Glutamatergic neuron (in vitro differentiated cells): ENCODE measurements at regions not wholly inside any gene's neighbourhood (a gene's known extent, or its start where the extent isn't known, plus 50 kb on each side); places are given as distances from the start of the nearest gene placed in this dataset.
"Not testable (repeated sequence)": the region's sequence is repeated elsewhere in the genome, so short reads cannot be mapped to it uniquely, and the experiment has no call there.

Experiments
- DNase-seq: peaks from one replicate; pipeline ENCODE4 v3.0.0; 2022
- H3K27ac Mint-ChIP-seq: one replicate; pipeline ENCODE4 v1.8.0; 2020; ENCODE audit warnings: mild to moderate bottlenecking, mixed read lengths, inconsistent platforms; ENCODE audit not compliant: unreplicated experiment
- H3K27me3 Mint-ChIP-seq: one replicate; pipeline ENCODE4 v1.8.0; 2020; ENCODE audit warnings: mild to moderate bottlenecking, moderate library complexity, mixed read lengths, inconsistent platforms; ENCODE audit not compliant: unreplicated experiment
- H3K36me3 Mint-ChIP-seq: one replicate; pipeline ENCODE4 v1.8.0; 2020; ENCODE audit warnings: mild to moderate bottlenecking, mixed read lengths, inconsistent platforms; ENCODE audit not compliant: unreplicated experiment
- H3K4me1 Mint-ChIP-seq: one replicate; pipeline ENCODE4 v1.8.0; 2020; ENCODE audit warnings: mild to moderate bottlenecking, low read depth, mixed read lengths, inconsistent platforms; ENCODE audit not compliant: unreplicated experiment
- H3K4me3 Mint-ChIP-seq: one replicate; pipeline ENCODE4 v1.8.0; 2020; ENCODE audit warnings: mild to moderate bottlenecking, mixed read lengths, inconsistent platforms; ENCODE audit not compliant: unreplicated experiment
- H3K9me3 Mint-ChIP-seq: one replicate; pipeline ENCODE4 v1.8.0; 2020; ENCODE audit warnings: mild to moderate bottlenecking, moderate library complexity, mixed read lengths, inconsistent platforms; ENCODE audit not compliant: unreplicated experiment
- CTCF ChIP-seq: fragments of 200-600 bp; sonication (generic); IDR thresholded peaks from one replicate; pipeline ENCODE4 v1.5.0; 2021; ENCODE audit not compliant: partially characterized antibody, unreplicated experiment

DNA sequence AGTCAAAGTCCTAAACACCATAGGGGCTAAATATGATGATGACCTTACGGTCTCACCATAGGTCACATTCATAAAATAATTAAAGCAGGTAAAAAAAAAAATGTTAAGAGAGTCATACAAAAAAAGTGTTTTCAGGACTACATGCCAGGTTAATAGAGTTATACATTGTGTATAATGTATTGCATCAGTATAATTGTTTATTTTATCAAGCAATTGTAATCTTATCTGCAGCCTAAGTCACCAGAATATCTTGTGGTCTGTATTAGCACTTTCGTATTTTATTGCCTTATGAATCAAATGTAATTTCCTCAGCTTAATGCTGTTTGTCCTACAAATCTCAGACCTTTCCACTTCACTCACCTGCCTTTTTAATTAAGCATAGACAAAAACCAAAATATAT, 972.9 kb upstream of the PCDH20 start:
- H3K4me3 Mint-ChIP-seq, result no peak overlapping the region
- no peak for DNase-seq
- no peak for TF ChIP-seq CTCF
- peaks cover 2% of the 10 kb centered on the region for H3K4me1 Mint-ChIP-seq
- no peak overlapping the region for H3K27ac Mint-ChIP-seq
- no peaks in the 10 kb centered on the region for H3K36me3 Mint-ChIP-seq
- H3K27me3 Mint-ChIP-seq, result peaks cover 3% of the 10 kb centered on the region
- H3K9me3 Mint-ChIP-seq, result no peaks in the 10 kb centered on the region

GRCh38 chr13:62387647-62388046, 972.0 kb upstream of the PCDH20 start:
- no peaks in the 10 kb centered on the region for H3K36me3 Mint-ChIP-seq

DNA sequence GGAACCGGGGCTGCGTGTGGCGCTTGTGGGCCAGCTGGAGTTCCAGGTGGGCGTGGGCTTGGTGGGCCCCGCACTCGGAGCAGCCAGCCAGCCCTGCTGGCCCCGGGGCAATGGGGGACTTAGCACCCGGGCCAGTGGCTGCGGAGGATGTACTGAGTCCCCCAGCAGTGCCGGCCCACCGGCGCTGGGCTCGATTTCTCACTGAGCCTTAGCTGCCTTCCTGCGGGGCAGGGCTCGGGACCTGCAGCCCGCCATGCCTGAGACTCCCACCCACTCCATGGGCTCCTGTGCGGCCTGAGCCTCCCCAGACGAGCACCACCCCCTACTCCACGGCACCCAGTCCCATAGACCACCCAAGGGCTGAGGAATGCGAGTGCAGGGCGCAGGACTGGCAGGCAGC, 963.6 kb upstream of the PCDH20 start:
- H3K27me3 Mint-ChIP-seq, H3K4me3 Mint-ChIP-seq: not testable (repeated sequence)

More at GRCh38 chr13:62387647-62388046, 972.0 kb upstream of the PCDH20 start:
- Mint-ChIP-seq H3K27me3 (peaks cover 2% of the 10 kb centered on the region), H3K4me1 (peaks cover 2% of the 10 kb centered on the region), H3K9me3 (no peaks in the 10 kb centered on the region), H3K27ac (no peak overlapping the region), H3K4me3 (no peak overlapping the region)
- no peak for TF ChIP-seq CTCF
- DNase-seq, result no peak

DNA sequence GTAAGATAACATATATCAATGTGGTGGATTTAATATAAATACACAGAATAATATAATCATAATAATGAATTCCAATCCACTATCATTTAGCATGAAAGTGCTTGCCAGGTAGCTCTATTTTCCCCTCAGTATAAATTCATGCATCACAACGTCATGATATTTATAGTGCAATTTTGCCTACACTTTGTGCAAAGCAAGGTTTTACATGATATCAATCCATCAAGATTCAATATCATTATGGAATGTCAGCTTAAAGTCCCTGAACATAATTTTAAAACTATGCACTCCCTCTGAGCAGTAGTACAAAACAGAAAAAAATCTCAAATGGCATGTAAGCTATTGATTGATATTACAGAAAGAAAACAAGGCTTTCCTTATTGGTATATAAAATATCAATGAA, 962.2 kb upstream of the PCDH20 start:
- Mint-ChIP-seq H3K27ac (no peak overlapping the region), H3K36me3 (no peaks in the 10 kb centered on the region), H3K4me3 (no peak overlapping the region), H3K9me3 (no peaks in the 10 kb centered on the region), H3K4me1 (peaks cover 1% of the 10 kb centered on the region), H3K27me3 (no peaks in the 10 kb centered on the region)
- no peak for TF ChIP-seq CTCF
- no peak for DNase-seq

More for the DNA sequence above, 963.6 kb upstream of the PCDH20 start:
- DNase-seq, H3K9me3 Mint-ChIP-seq, H3K27ac Mint-ChIP-seq, H3K4me1 Mint-ChIP-seq, H3K36me3 Mint-ChIP-seq: not testable (repeated sequence)

GRCh38 chr13:62375653-62376052, 960.0 kb upstream of the PCDH20 start:
- Mint-ChIP-seq H3K9me3 (no peaks in the 10 kb centered on the region), H3K36me3 (no peaks in the 10 kb centered on the region), H3K4me1 (peaks cover 1% of the 10 kb centered on the region), H3K4me3 (no peak overlapping the region), H3K27ac (no peak overlapping the region), H3K27me3 (no peaks in the 10 kb centered on the region)
- no peak for TF ChIP-seq CTCF
- no peak for DNase-seq

- TF ChIP-seq CTCF, result no peak
- Mint-ChIP-seq H3K4me3 (no peak overlapping the region), H3K9me3 (no peaks in the 10 kb centered on the region), H3K4me1 (peaks cover 1% of the 10 kb centered on the region), H3K36me3 (no peaks in the 10 kb centered on the region), H3K27me3 (no peaks in the 10 kb centered on the region), H3K27ac (no peak overlapping the region)
- DNase-seq, result no peak
Measured at GRCh38 chr13:62371737-62372136, 956.1 kb upstream of the PCDH20 start.

DNA sequence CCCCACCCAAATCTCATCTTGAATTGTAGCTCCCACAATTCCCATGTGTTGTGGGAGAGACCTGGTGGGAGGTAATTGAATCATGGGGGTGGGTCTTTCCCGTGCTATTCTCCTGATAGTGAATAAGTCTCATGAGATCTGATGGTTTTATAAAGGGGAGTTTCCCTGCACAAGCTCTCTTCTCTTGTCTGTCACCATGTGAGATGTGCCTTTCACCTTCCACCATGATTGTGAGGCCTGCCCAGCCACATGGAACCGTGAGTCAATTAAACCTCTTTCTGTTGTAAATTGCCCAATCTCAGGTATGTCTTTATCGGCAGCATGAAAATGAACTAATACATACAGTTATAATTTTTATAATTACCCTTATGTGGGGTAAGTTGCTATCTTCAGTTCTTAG, 952.3 kb upstream of the PCDH20 start:
- H3K36me3 Mint-ChIP-seq, H3K27me3 Mint-ChIP-seq, H3K27ac Mint-ChIP-seq, H3K4me3 Mint-ChIP-seq, H3K4me1 Mint-ChIP-seq, DNase-seq, H3K9me3 Mint-ChIP-seq: not testable (repeated sequence)
